ENCODE measurements at regions not wholly inside any gene's neighbourhood (a gene's known extent, or its start where the extent isn't known, plus 50 kb on each side); places are given as distances from the start of the nearest gene placed in this dataset.

- H3K79me2 ChIP-seq (ENCODE audit: insufficient read depth, low read depth): no peaks in the 10 kb centered on the region
- no peak overlapping the region for H3K27ac ChIP-seq
- H3K4me2 ChIP-seq: no peak overlapping the region
- no peaks in the 10 kb centered on the region for H4K20me1 ChIP-seq (ENCODE audit: insufficient read depth)
- H3K27me3 ChIP-seq (ENCODE audit: insufficient read depth, low read depth): no peaks in the 10 kb centered on the region
- H3K4me1 ChIP-seq (ENCODE audit: low read depth, poor library complexity, severe bottlenecking): no peaks in the 10 kb centered on the region
- no peak overlapping the region for H3K9ac ChIP-seq
- TF ChIP-seq CTCF (conservative IDR thresholded peaks at IDR 0.05; ENCODE audit: low read depth, low read length): no peak
- no peak overlapping the region for H3K4me3 ChIP-seq (IDR thresholded peaks at IDR 0.05; ENCODE audit: insufficient read depth, low read depth, low read length)
- no peaks in the 10 kb centered on the region for H3K36me3 ChIP-seq (ENCODE audit: insufficient read depth)
- H2AFZ ChIP-seq (ENCODE audit: low read depth): no peak overlapping the region
These were observed 137.7 kb downstream of the LEPR start for GRCh38 chr1:65558215-65558614.

GRCh38 chr1:65564493-65564892, 144.0 kb downstream of the LEPR start:
- Histone ChIP-seq H3K4me1 (ENCODE audit: low read depth, poor library complexity, severe bottlenecking) (no peaks in the 10 kb centered on the region), H3K36me3 (ENCODE audit: insufficient read depth) (no peaks in the 10 kb centered on the region), H3K9ac (no peak overlapping the region), H3K4me3 (IDR thresholded peaks at IDR 0.05; ENCODE audit: insufficient read depth, low read depth, low read length) (no peak overlapping the region), H3K27me3 (ENCODE audit: insufficient read depth, low read depth) (no peaks in the 10 kb centered on the region), H3K4me2 (no peak overlapping the region), H4K20me1 (ENCODE audit: insufficient read depth) (no peaks in the 10 kb centered on the region), H3K79me2 (ENCODE audit: insufficient read depth, low read depth) (no peaks in the 10 kb centered on the region), H3K27ac (no peak overlapping the region), H2AFZ (ENCODE audit: low read depth) (no peak overlapping the region)
- TF ChIP-seq CTCF (conservative IDR thresholded peaks at IDR 0.05; ENCODE audit: low read depth, low read length): no peak

- H4K20me1 ChIP-seq (ENCODE audit: insufficient read depth): no peaks in the 10 kb centered on the region
- H3K4me3 ChIP-seq (IDR thresholded peaks at IDR 0.05; ENCODE audit: insufficient read depth, low read depth, low read length): no peak overlapping the region
- no peaks in the 10 kb centered on the region for H3K79me2 ChIP-seq (ENCODE audit: insufficient read depth, low read depth)
- H2AFZ ChIP-seq (ENCODE audit: low read depth): no peak overlapping the region
- no peaks in the 10 kb centered on the region for H3K4me1 ChIP-seq (ENCODE audit: low read depth, poor library complexity, severe bottlenecking)
- H3K27ac ChIP-seq: no peak overlapping the region
- H3K27me3 ChIP-seq (ENCODE audit: insufficient read depth, low read depth): no peaks in the 10 kb centered on the region
- no peak overlapping the region for H3K9ac ChIP-seq
- H3K4me2 ChIP-seq: no peak overlapping the region
- no peak for TF ChIP-seq CTCF (conservative IDR thresholded peaks at IDR 0.05; ENCODE audit: low read depth, low read length)
- H3K36me3 ChIP-seq (ENCODE audit: insufficient read depth): no peaks in the 10 kb centered on the region
These were observed 147.8 kb downstream of the LEPR start for GRCh38 chr1:65568285-65568684.

GRCh38 chr1:65572701-65573421, 152.4 kb downstream of the LEPR start:
- no peak overlapping the region for H3K9ac ChIP-seq
- no peak overlapping the region for H3K27ac ChIP-seq
- H2AFZ ChIP-seq (ENCODE audit: low read depth): no peak overlapping the region
- H3K4me2 ChIP-seq: no peak overlapping the region
- no peak overlapping the region for H3K4me3 ChIP-seq (IDR thresholded peaks at IDR 0.05; ENCODE audit: insufficient read depth, low read depth, low read length)
- H3K79me2 ChIP-seq (ENCODE audit: insufficient read depth, low read depth): no peaks in the 10 kb centered on the region
- no peaks in the 10 kb centered on the region for H4K20me1 ChIP-seq (ENCODE audit: insufficient read depth)
- TF ChIP-seq CTCF (conservative IDR thresholded peaks at IDR 0.05; ENCODE audit: low read depth, low read length): no peak
- no peaks in the 10 kb centered on the region for H3K27me3 ChIP-seq (ENCODE audit: insufficient read depth, low read depth)
- H3K36me3 ChIP-seq (ENCODE audit: insufficient read depth): no peaks in the 10 kb centered on the region
- no peaks in the 10 kb centered on the region for H3K4me1 ChIP-seq (ENCODE audit: low read depth, poor library complexity, severe bottlenecking)
